ENCODE measurements at regions not wholly inside any gene's neighbourhood (a gene's known extent, or its start where the extent isn't known, plus 50 kb on each side); places are given as distances from the start of the nearest gene placed in this dataset.

- TF ChIP-seq, protein P1, sequence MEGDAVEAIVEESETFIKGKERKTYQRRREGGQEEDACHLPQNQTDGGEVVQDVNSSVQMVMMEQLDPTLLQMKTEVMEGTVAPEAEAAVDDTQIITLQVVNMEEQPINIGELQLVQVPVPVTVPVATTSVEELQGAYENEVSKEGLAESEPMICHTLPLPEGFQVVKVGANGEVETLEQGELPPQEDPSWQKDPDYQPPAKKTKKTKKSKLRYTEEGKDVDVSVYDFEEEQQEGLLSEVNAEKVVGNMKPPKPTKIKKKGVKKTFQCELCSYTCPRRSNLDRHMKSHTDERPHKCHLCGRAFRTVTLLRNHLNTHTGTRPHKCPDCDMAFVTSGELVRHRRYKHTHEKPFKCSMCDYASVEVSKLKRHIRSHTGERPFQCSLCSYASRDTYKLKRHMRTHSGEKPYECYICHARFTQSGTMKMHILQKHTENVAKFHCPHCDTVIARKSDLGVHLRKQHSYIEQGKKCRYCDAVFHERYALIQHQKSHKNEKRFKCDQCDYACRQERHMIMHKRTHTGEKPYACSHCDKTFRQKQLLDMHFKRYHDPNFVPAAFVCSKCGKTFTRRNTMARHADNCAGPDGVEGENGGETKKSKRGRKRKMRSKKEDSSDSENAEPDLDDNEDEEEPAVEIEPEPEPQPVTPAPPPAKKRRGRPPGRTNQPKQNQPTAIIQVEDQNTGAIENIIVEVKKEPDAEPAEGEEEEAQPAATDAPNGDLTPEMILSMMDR (IDR thresholded peaks at IDR 0.05; ENCODE audit: unreplicated experiment in 3 of 3), result no peak
- Mint-ChIP-seq H3K4me1 (no peaks in the 10 kb centered on the region), H3K36me3 (ENCODE audit: low read depth) (no peaks in the 10 kb centered on the region), H3K27me3 (ENCODE audit: low read depth) (no peaks in the 10 kb centered on the region), H3K4me3 (no peak overlapping the region), H3K9me3 (peaks cover 47% of the 10 kb centered on the region), H3K27ac (no peak overlapping the region)
Observed at GRCh38 chr15:25184356-25185155, 229.8 kb downstream of the SNRPN start.

DNA sequence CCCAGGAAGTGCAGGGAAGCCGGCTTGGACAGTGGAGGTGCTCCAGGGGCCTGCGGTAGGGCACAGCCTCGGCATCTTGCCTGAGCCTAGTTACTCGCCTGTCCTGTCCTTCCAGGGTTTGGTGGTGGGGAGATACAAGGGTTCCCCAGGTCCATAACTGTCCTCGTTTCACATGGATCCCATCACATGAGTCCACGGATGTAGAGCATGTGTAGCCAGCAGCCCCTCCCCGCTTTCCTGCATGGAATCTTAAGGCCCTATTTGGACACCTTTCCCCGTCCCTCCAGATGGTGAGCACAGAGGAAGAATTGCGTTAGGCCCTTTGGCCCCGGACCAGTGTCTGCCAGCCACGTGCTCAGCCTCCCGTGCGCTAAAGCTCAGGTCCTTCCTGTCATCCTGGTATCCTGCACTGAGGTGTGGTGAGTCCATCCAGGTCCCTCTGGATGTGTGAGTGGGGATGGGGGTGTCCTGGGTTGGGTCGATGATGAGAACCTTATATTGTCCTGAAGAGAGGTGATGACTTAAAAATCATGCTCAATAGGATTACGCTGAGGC is 230.4 kb downstream of the SNRPN start:
- peaks cover 49% of the 10 kb centered on the region for H3K9me3 Mint-ChIP-seq
- H3K27me3 Mint-ChIP-seq (ENCODE audit: low read depth), result no peaks in the 10 kb centered on the region
- H3K27ac Mint-ChIP-seq, result no peak overlapping the region
- H3K4me1 Mint-ChIP-seq, result no peaks in the 10 kb centered on the region
- TF ChIP-seq, protein P1 (IDR thresholded peaks at IDR 0.05; ENCODE audit: unreplicated experiment in 3 of 3), result no peak
- H3K36me3 Mint-ChIP-seq (ENCODE audit: low read depth), result peaks cover 4% of the 10 kb centered on the region
- H3K4me3 Mint-ChIP-seq, result no peak overlapping the region

DNA sequence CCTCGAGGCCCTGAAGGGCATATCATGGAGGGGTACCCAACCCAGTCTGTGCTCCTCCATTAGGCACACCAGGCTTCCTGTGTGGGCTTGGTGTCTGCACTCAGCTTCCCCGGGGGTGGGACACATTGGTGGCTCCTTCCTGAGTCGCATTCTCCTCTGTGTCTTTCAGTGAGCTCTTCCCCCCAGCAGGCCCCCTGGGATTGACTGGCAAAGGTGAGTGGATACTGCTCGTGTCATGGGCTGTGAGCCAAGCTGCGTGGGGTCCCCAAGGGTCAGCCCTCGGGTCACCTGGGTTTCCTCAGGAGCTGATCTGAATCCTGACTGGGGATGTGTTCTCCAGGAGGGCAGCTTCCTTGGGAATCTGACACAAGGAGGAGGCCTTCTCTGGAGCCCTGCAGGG is 231.0 kb downstream of the SNRPN start:
- Mint-ChIP-seq H3K27ac (no peak overlapping the region), H3K27me3 (ENCODE audit: low read depth) (no peaks in the 10 kb centered on the region), H3K4me3 (no peak overlapping the region), H3K9me3 (peaks cover 48% of the 10 kb centered on the region), H3K36me3 (ENCODE audit: low read depth) (peaks cover 4% of the 10 kb centered on the region), H3K4me1 (no peaks in the 10 kb centered on the region)
- TF ChIP-seq, protein P1 (IDR thresholded peaks at IDR 0.05; ENCODE audit: unreplicated experiment in 3 of 3), result no peak

DNA sequence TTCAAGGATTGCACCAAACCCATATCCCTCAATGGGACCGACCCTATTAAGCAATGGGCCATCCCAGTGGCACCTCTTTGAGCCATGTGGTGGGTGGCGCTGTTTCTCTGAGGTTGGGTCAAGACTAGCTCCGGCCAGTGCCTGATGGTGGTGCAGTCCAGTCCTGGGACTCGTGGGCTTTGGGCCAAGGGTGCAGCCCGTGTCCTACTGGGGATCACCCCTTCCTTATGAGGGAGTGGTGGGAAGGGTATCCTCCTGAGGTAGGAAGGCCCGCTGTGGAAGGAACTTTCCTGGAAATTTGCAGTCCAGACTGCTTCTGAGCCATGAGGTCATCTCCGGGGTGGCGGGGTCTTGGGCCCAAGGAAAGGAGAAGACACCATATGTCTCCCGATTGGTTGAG is 231.6 kb downstream of the SNRPN start:
- Mint-ChIP-seq H3K27me3 (ENCODE audit: low read depth) (no peaks in the 10 kb centered on the region), H3K36me3 (ENCODE audit: low read depth) (peaks cover 4% of the 10 kb centered on the region), H3K27ac (no peak overlapping the region), H3K4me1 (no peaks in the 10 kb centered on the region), H3K9me3 (peaks cover 48% of the 10 kb centered on the region), H3K4me3 (no peak overlapping the region)
- TF ChIP-seq, protein P1 (IDR thresholded peaks at IDR 0.05; ENCODE audit: unreplicated experiment in 3 of 3), result no peak

GRCh38 chr15:25186906-25187645 is 232.3 kb downstream of the SNRPN start:
- H3K4me1 Mint-ChIP-seq, result no peaks in the 10 kb centered on the region
- no peak overlapping the region for H3K27ac Mint-ChIP-seq
- TF ChIP-seq, protein P1 (IDR thresholded peaks at IDR 0.05; ENCODE audit: unreplicated experiment in 3 of 3), result no peak
- H3K36me3 Mint-ChIP-seq (ENCODE audit: low read depth), result peaks cover 4% of the 10 kb centered on the region
- no peak overlapping the region for H3K4me3 Mint-ChIP-seq
- no peaks in the 10 kb centered on the region for H3K27me3 Mint-ChIP-seq (ENCODE audit: low read depth)
- peaks cover 49% of the 10 kb centered on the region for H3K9me3 Mint-ChIP-seq
